Effector memory CD8-positive, alpha-beta T cell (primary cell): ENCODE measurements at regions not wholly inside any gene's neighbourhood (a gene's known extent, or its start where the extent isn't known, plus 50 kb on each side); places are given as distances from the start of the nearest gene placed in this dataset.
"Not testable (repeated sequence)": the region's sequence is repeated elsewhere in the genome, so short reads cannot be mapped to it uniquely, and the experiment has no call there.

Experiments used
- ATAC-seq: fragments of 150-1000 bp; cut with Tn5 transposase; replicated peaks from 2 replicates; pipeline ENCODE4 v1.10.0; 2021; ENCODE audit warnings: mild to moderate bottlenecking, moderate library complexity
- DNase-seq, 3 experiments: peaks; one replicate each; pipeline ENCODE4 v3.0.0; 2021
- H3K27ac Mint-ChIP-seq, 2 donors: one replicate each; pipeline ENCODE4 v1.8.0; 2022; ENCODE audit warnings: mild to moderate bottlenecking in 2 of 2, mixed read lengths in 2 of 2, moderate library complexity in 2 of 2
- H3K27me3 Mint-ChIP-seq, 2 donors: one replicate each; pipeline ENCODE4 v1.8.0; 2022; ENCODE audit warnings: mixed read lengths in 2 of 2
- H3K36me3 Mint-ChIP-seq: one replicate; pipeline ENCODE4 v1.8.0; 2022; ENCODE audit warnings: mild to moderate bottlenecking, moderate library complexity, mixed read lengths; ENCODE audit not compliant: insufficient read depth
- H3K4me1 Mint-ChIP-seq, 2 donors: one replicate each; pipeline ENCODE4 v1.8.0; 2022; ENCODE audit warnings: low read depth in 2 of 2, mixed read lengths in 2 of 2
- H3K4me3 Mint-ChIP-seq, 2 donors: one replicate each; pipeline ENCODE4 v1.8.0; 2022; ENCODE audit warnings: mild to moderate bottlenecking in 2 of 2, mixed read lengths in 2 of 2, moderate library complexity in 2 of 2
- H3K9me3 Mint-ChIP-seq, 2 donors: one replicate each; pipeline ENCODE4 v1.8.0; 2022; ENCODE audit warnings: mixed read lengths in 2 of 2

GRCh38 chr6:141050471-141050870, 1082.3 kb upstream of the GJE1 start:
- H3K4me1 Mint-ChIP-seq, result no peaks in the 10 kb centered on the region
- DNase-seq, result no peak
- no peak overlapping the region for H3K27ac Mint-ChIP-seq
- no peaks in the 10 kb centered on the region for H3K9me3 Mint-ChIP-seq
- H3K4me3 Mint-ChIP-seq, result no peak overlapping the region
- ATAC-seq, result no peak
- no peaks in the 10 kb centered on the region for H3K27me3 Mint-ChIP-seq
- H3K36me3 Mint-ChIP-seq, result no peaks in the 10 kb centered on the region

- H3K27ac Mint-ChIP-seq, result no peak overlapping the region
- H3K36me3 Mint-ChIP-seq, result no peaks in the 10 kb centered on the region
- no peaks in the 10 kb centered on the region for H3K9me3 Mint-ChIP-seq
- H3K4me1 Mint-ChIP-seq, result no peaks in the 10 kb centered on the region
- DNase-seq, result no peak
- H3K4me3 Mint-ChIP-seq, result no peak overlapping the region
- no peak for ATAC-seq
- H3K27me3 Mint-ChIP-seq, result no peaks in the 10 kb centered on the region
Observed at GRCh38 chr6:141048451-141048850, 1084.3 kb upstream of the GJE1 start.

GRCh38 chr6:141046496-141046895, 1086.2 kb upstream of the GJE1 start:
- H3K4me3 Mint-ChIP-seq, DNase-seq, H3K27me3 Mint-ChIP-seq, H3K27ac Mint-ChIP-seq, H3K36me3 Mint-ChIP-seq, H3K4me1 Mint-ChIP-seq, ATAC-seq, H3K9me3 Mint-ChIP-seq: not testable (repeated sequence)

GRCh38 chr6:141041596-141042087, 1091.1 kb upstream of the GJE1 start:
- no peak for ATAC-seq
- Mint-ChIP-seq H3K9me3 (no peaks in the 10 kb centered on the region), H3K27me3 (no peaks in the 10 kb centered on the region), H3K27ac (no peak overlapping the region), H3K4me1 (no peaks in the 10 kb centered on the region), H3K4me3 (no peak overlapping the region), H3K36me3 (no peaks in the 10 kb centered on the region)
- DNase-seq, result no peak

- ATAC-seq (no peak), DNase-seq (no peak)
- H3K27ac Mint-ChIP-seq, result no peak overlapping the region
- H3K36me3 Mint-ChIP-seq, result no peaks in the 10 kb centered on the region
- H3K4me1 Mint-ChIP-seq, result no peaks in the 10 kb centered on the region
- no peaks in the 10 kb centered on the region for H3K27me3 Mint-ChIP-seq
- no peaks in the 10 kb centered on the region for H3K9me3 Mint-ChIP-seq
- H3K4me3 Mint-ChIP-seq, result no peak overlapping the region
Observed at GRCh38 chr6:141035312-141036200, 1097.2 kb upstream of the GJE1 start.

GRCh38 chr6:141033101-141033500, 1099.6 kb upstream of the GJE1 start:
- no peaks in the 10 kb centered on the region for H3K9me3 Mint-ChIP-seq
- no peak overlapping the region for H3K27ac Mint-ChIP-seq
- H3K4me1 Mint-ChIP-seq, result no peaks in the 10 kb centered on the region
- no peaks in the 10 kb centered on the region for H3K27me3 Mint-ChIP-seq
- H3K4me3 Mint-ChIP-seq, result no peak overlapping the region
- no peaks in the 10 kb centered on the region for H3K36me3 Mint-ChIP-seq
- ATAC-seq (no peak), DNase-seq (no peak)

GRCh38 chr6:141029908-141030307, 1102.8 kb upstream of the GJE1 start:
- H3K9me3 Mint-ChIP-seq, result no peaks in the 10 kb centered on the region
- no peak overlapping the region for H3K4me3 Mint-ChIP-seq
- no peaks in the 10 kb centered on the region for H3K36me3 Mint-ChIP-seq
- no peak overlapping the region for H3K27ac Mint-ChIP-seq
- H3K4me1 Mint-ChIP-seq, result no peaks in the 10 kb centered on the region
- ATAC-seq (no peak), DNase-seq (no peak)
- H3K27me3 Mint-ChIP-seq, result no peaks in the 10 kb centered on the region

GRCh38 chr6:141028791-141029280, 1103.9 kb upstream of the GJE1 start:
- Mint-ChIP-seq H3K9me3 (peaks cover 0 to 2% of the 10 kb centered on the region in 2 donors), H3K4me3 (no peak overlapping the region), H3K27me3 (no peaks in the 10 kb centered on the region), H3K36me3 (no peaks in the 10 kb centered on the region), H3K4me1 (no peaks in the 10 kb centered on the region), H3K27ac (no peak overlapping the region)
- DNase-seq, result no peak
- no peak for ATAC-seq

GRCh38 chr6:141026504-141026903, 1106.2 kb upstream of the GJE1 start:
- Mint-ChIP-seq H3K36me3 (no peaks in the 10 kb centered on the region), H3K27ac (no peak overlapping the region), H3K9me3 (peaks cover 0 to 2% of the 10 kb centered on the region in 2 donors)

GRCh38 chr6:141024526-141024925, 1108.2 kb upstream of the GJE1 start:
- DNase-seq (no peak), ATAC-seq (no peak)
- no peaks in the 10 kb centered on the region for H3K36me3 Mint-ChIP-seq
- H3K27me3 Mint-ChIP-seq, result no peaks in the 10 kb centered on the region
- H3K9me3 Mint-ChIP-seq, result peaks cover 0 to 2% of the 10 kb centered on the region in 2 donors
- no peak overlapping the region for H3K4me3 Mint-ChIP-seq
- no peak overlapping the region for H3K27ac Mint-ChIP-seq
- H3K4me1 Mint-ChIP-seq, result no peaks in the 10 kb centered on the region

More at GRCh38 chr6:141026504-141026903, 1106.2 kb upstream of the GJE1 start:
- ATAC-seq, result no peak
- Mint-ChIP-seq H3K27me3 (no peaks in the 10 kb centered on the region), H3K4me1 (no peaks in the 10 kb centered on the region), H3K4me3 (no peak overlapping the region)
- DNase-seq, result no peak

GRCh38 chr6:141017941-141018340, 1114.8 kb upstream of the GJE1 start:
- no peak for ATAC-seq
- Mint-ChIP-seq H3K27ac (no peak overlapping the region), H3K27me3 (no peaks in the 10 kb centered on the region), H3K4me3 (no peak overlapping the region), H3K9me3 (no peaks in the 10 kb centered on the region), H3K36me3 (no peaks in the 10 kb centered on the region), H3K4me1 (no peaks in the 10 kb centered on the region)
- DNase-seq, result no peak

GRCh38 chr6:141000917-141001316, 1131.8 kb upstream of the GJE1 start:
- H3K4me3 Mint-ChIP-seq, result no peak overlapping the region
- H3K4me1 Mint-ChIP-seq, result no peaks in the 10 kb centered on the region
- DNase-seq, result no peak
- ATAC-seq, result no peak
- H3K9me3 Mint-ChIP-seq, result no peaks in the 10 kb centered on the region
- H3K27ac Mint-ChIP-seq, result no peak overlapping the region
- no peaks in the 10 kb centered on the region for H3K36me3 Mint-ChIP-seq
- H3K27me3 Mint-ChIP-seq, result no peaks in the 10 kb centered on the region

GRCh38 chr6:140993515-140993914, 1139.2 kb upstream of the GJE1 start:
- Mint-ChIP-seq H3K9me3 (peaks cover 0 to 2% of the 10 kb centered on the region in 2 donors), H3K36me3 (no peaks in the 10 kb centered on the region), H3K4me1 (no peaks in the 10 kb centered on the region), H3K27ac (no peak overlapping the region), H3K27me3 (peaks cover 0 to 6% of the 10 kb centered on the region in 2 donors), H3K4me3 (no peak overlapping the region)
- DNase-seq, result no peak
- no peak for ATAC-seq

GRCh38 chr6:140992678-140993077, 1140.0 kb upstream of the GJE1 start:
- ATAC-seq (no peak), DNase-seq (no peak)
- H3K4me1 Mint-ChIP-seq, result no peaks in the 10 kb centered on the region
- no peak overlapping the region for H3K27ac Mint-ChIP-seq
- peaks cover 0 to 6% of the 10 kb centered on the region in 2 donors for H3K27me3 Mint-ChIP-seq
- peaks cover 0 to 2% of the 10 kb centered on the region in 2 donors for H3K9me3 Mint-ChIP-seq
- no peaks in the 10 kb centered on the region for H3K36me3 Mint-ChIP-seq
- no peak overlapping the region for H3K4me3 Mint-ChIP-seq
